ENCODE measurements at regions not wholly inside any gene's neighbourhood (a gene's known extent, or its start where the extent isn't known, plus 50 kb on each side); places are given as distances from the start of the nearest gene placed in this dataset.

DNA sequence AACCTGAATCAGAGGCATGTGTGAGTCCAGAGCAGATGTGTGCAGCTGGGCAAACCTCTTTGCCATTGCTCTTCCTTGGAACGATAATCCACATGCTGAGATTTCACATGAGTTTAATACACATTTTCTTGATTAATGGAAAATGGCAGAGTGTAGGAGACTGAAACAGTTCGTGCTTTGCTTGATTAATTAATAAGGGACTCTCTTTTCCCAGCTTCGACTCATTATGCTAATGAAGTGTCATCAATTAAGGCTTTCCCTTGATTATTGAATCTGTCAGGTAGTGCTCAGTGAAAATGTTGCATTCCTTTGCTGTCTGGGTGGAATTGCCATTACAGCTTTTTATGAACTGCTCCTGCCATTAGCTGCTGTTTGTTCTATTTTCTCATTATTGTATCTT is 487.7 kb upstream of the NOVA1 start:
- Histone ChIP-seq H2AFZ (ENCODE audit: insufficient read depth, low read depth, low read length, poor library complexity, severe bottlenecking) (no peak overlapping the region), H3K4me1 (ENCODE audit: control insufficient read depth in 2 of 2, insufficient read depth in 2 of 2, low read length in 2 of 2) (no peaks in the 10 kb centered on the region), H3K27me3 (replicated peaks in 1 of 4; ENCODE audit: control extremely low read depth in 1 of 4, control insufficient read depth in 3 of 4, insufficient read depth in 4 of 4, low read length in 3 of 4) (no peaks in the 10 kb centered on the region), H3K79me2 (ENCODE audit: control insufficient read depth, insufficient read depth, low read length) (no peaks in the 10 kb centered on the region), H3K9me3 (ENCODE audit: control extremely low read depth in 1 of 3, control insufficient read depth in 2 of 3, insufficient read depth in 1 of 3, low read length in 2 of 3) (no peaks in the 10 kb centered on the region), H3K9ac (ENCODE audit: low read length) (no peak overlapping the region), H4K20me1 (ENCODE audit: control insufficient read depth, insufficient read depth, low read length, poor library complexity, severe bottlenecking) (no peaks in the 10 kb centered on the region), H3K27ac (ENCODE audit: low read length in 2 of 2) (no peak overlapping the region), H3K36me3 (replicated peaks in 1 of 2; ENCODE audit: control extremely low read depth in 1 of 2, control insufficient read depth in 1 of 2, extremely low read depth in 1 of 2, insufficient read depth in 2 of 2, low read length in 1 of 2) (no peaks in the 10 kb centered on the region), H3K4me3 (ENCODE audit: control extremely low read depth in 1 of 5, extremely low read depth in 1 of 5, insufficient read depth in 1 of 5, low read depth in 2 of 5, low read length in 4 of 5) (no peak overlapping the region), H3K4me2 (replicated peaks; ENCODE audit: low read depth, low read length, poor library complexity, severe bottlenecking) (no peak overlapping the region)
- intact Hi-C loops (cut with micrococcal nuclease), result no loop called here
- ChIA-PET POLR2A (no interaction called here), CTCF (no interaction called here)
- DNase-seq (no peak), ATAC-seq (ENCODE audit: low read depth) (no peak)
- Mint-ChIP-seq H3K4me3 (no peak overlapping the region), H3K4me1 (no peaks in the 10 kb centered on the region), H3K9me3 (ENCODE audit: insufficient read depth) (peaks cover 2% of the 10 kb centered on the region), H3K27me3 (no peaks in the 10 kb centered on the region), H3K27ac (no peak overlapping the region)
- TF ChIP-seq CTCF (IDR thresholded peaks at IDR 0.05) (no peak), EZH2 (IDR thresholded peaks at IDR 0.05; ENCODE audit: borderline replicate concordance, insufficient read depth, low read depth, low read length, poor library complexity, severe bottlenecking) (no peak)
- 67% methylated on average over 1 of the region's 3 CpGs for WGBS (ENCODE audit: insufficient coverage)

DNA sequence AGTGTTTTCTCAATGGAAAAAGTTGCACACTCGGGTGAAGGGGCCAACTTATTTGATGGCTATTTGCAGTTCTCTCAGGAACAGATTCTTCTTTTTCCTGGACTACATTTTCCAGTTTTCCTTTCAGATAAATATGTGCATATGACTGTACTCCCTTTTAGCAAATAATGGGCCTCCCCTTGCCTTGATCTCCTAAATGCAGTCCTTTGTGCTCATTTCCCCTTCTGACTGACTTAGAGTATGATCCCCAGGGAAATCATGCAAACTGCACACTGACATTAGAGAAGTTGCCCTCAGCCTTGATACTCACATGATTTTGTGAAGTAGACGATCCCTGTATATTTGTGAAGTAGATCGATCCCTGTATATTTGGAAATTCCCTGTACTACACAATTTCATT is 492.9 kb upstream of the NOVA1 start:
- ChIA-PET POLR2A (no interaction called here), CTCF (no interaction called here)
- no peaks in the 10 kb centered on the region for H3K4me1 Mint-ChIP-seq
- Histone ChIP-seq H3K79me2 (ENCODE audit: control insufficient read depth, insufficient read depth, low read length) (no peaks in the 10 kb centered on the region), H4K20me1 (ENCODE audit: control insufficient read depth, insufficient read depth, low read length, poor library complexity, severe bottlenecking) (no peaks in the 10 kb centered on the region), H3K27ac (ENCODE audit: low read length in 2 of 2) (no peak overlapping the region), H3K4me2 (replicated peaks; ENCODE audit: low read depth, low read length, poor library complexity, severe bottlenecking) (no peak overlapping the region), H3K9me3 (ENCODE audit: control extremely low read depth in 1 of 3, control insufficient read depth in 2 of 3, insufficient read depth in 1 of 3, low read length in 2 of 3) (no peaks in the 10 kb centered on the region), H2AFZ (ENCODE audit: insufficient read depth, low read depth, low read length, poor library complexity, severe bottlenecking) (no peak overlapping the region), H3K36me3 (replicated peaks in 1 of 2; ENCODE audit: control extremely low read depth in 1 of 2, control insufficient read depth in 1 of 2, extremely low read depth in 1 of 2, insufficient read depth in 2 of 2, low read length in 1 of 2) (no peaks in the 10 kb centered on the region), H3K9ac (ENCODE audit: low read length) (no peak overlapping the region), H3K4me3 (ENCODE audit: control extremely low read depth in 1 of 5, extremely low read depth in 1 of 5, insufficient read depth in 1 of 5, low read depth in 2 of 5, low read length in 4 of 5) (no peak overlapping the region), H3K4me1 (ENCODE audit: control insufficient read depth in 2 of 2, insufficient read depth in 2 of 2, low read length in 2 of 2) (no peaks in the 10 kb centered on the region), H3K27me3 (replicated peaks in 1 of 4; ENCODE audit: control extremely low read depth in 1 of 4, control insufficient read depth in 3 of 4, insufficient read depth in 4 of 4, low read length in 3 of 4) (no peaks in the 10 kb centered on the region)
- WGBS (ENCODE audit: insufficient coverage), result 100% methylated on average over 1 of the region's 3 CpGs
- DNase-seq (no peak), ATAC-seq (ENCODE audit: low read depth) (no peak)
- H3K27ac Mint-ChIP-seq, result no peak overlapping the region
- TF ChIP-seq CTCF (IDR thresholded peaks at IDR 0.05), result no peak
- TF ChIP-seq EZH2 (IDR thresholded peaks at IDR 0.05; ENCODE audit: borderline replicate concordance, insufficient read depth, low read depth, low read length, poor library complexity, severe bottlenecking), result no peak
- no peaks in the 10 kb centered on the region for H3K9me3 Mint-ChIP-seq (ENCODE audit: insufficient read depth)
- H3K4me3 Mint-ChIP-seq, result no peak overlapping the region
- intact Hi-C loops (cut with micrococcal nuclease), result no loop called here
- no peaks in the 10 kb centered on the region for H3K27me3 Mint-ChIP-seq
